Transverse colon (tissue), 4 donors: ENCODE measurements at regions not wholly inside any gene's neighbourhood (a gene's known extent, or its start where the extent isn't known, plus 50 kb on each side); places are given as distances from the start of the nearest gene placed in this dataset.

Source experiments
- EP300 ChIP-seq: sonication (generic); formaldehyde crosslinking; IDR thresholded peaks from one replicate; pipeline ENCODE4 v1.6.1; 2017; ENCODE audit warnings: antibody characterized with exemption, low read depth
- POLR2A ChIP-seq: fragments of 450-650 bp; IDR thresholded peaks from one replicate; pipeline ENCODE4 v1.6.1; 2016; ENCODE audit warnings: antibody characterized with exemption, mild to moderate bottlenecking, moderate library complexity
- POLR2AphosphoS5 ChIP-seq, 3 donors: sonication (generic); formaldehyde crosslinking; IDR thresholded peaks; one replicate each; pipeline ENCODE4 v1.6.1; 2016; ENCODE audit warnings: antibody characterized with exemption in 3 of 3
- TF ChIP-seq, protein P1 (sequence below), 5 experiments: fragments of 200-600 bp in 3 of 5; fragments of 450-650 bp in 2 of 5; sonication (generic) in 3 of 5; IDR thresholded peaks; 1 replicate in 2 of 5; 2 replicates in 3 of 5; pipeline ENCODE4 v1.5.1; 2016 to 2017; ENCODE audit warnings: antibody characterized with exemption in 5 of 5, inconsistent platforms in 3 of 5, mild to moderate bottlenecking in 2 of 5, moderate library complexity in 1 of 5

DNA sequence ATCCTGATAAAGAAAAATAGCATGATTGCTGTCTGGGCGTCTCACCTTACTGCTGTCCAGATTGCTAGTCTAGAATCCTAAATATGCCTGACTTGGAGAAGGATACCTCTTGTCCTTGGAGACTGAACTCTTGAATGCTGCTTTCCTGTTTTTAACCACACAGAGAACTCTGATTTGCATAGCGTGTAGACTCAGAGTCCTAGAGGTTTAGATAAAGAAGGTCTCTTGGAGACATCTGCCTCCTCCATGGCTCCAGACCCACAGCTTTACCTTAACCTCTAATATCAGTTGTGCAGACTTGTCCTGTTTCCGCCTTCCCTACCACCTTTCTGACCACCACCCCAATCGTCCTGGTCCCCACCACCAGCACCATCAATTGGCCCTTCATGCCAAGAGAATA, 292.6 kb upstream of the CYRIA start:
- TF ChIP-seq, protein P1, sequence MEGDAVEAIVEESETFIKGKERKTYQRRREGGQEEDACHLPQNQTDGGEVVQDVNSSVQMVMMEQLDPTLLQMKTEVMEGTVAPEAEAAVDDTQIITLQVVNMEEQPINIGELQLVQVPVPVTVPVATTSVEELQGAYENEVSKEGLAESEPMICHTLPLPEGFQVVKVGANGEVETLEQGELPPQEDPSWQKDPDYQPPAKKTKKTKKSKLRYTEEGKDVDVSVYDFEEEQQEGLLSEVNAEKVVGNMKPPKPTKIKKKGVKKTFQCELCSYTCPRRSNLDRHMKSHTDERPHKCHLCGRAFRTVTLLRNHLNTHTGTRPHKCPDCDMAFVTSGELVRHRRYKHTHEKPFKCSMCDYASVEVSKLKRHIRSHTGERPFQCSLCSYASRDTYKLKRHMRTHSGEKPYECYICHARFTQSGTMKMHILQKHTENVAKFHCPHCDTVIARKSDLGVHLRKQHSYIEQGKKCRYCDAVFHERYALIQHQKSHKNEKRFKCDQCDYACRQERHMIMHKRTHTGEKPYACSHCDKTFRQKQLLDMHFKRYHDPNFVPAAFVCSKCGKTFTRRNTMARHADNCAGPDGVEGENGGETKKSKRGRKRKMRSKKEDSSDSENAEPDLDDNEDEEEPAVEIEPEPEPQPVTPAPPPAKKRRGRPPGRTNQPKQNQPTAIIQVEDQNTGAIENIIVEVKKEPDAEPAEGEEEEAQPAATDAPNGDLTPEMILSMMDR (IDR thresholded peaks at IDR 0.05), result no peak
- TF ChIP-seq POLR2A (no peak), POLR2AphosphoS5 (IDR thresholded peaks at IDR 0.05) (no peak), EP300 (no peak)
